Lower lobe of right lung (tissue), 2 donors: ENCODE measurements at regions not wholly inside any gene's neighbourhood (a gene's known extent, or its start where the extent isn't known, plus 50 kb on each side); places are given as distances from the start of the nearest gene placed in this dataset.

Experiments
- ATAC-seq, 2 donors: fragments of 200-7000 bp; cut with Tn5 transposase; one replicate each; pipeline ENCODE4 v1.9.1; 2020 to 2022; ENCODE audit warnings: mild to moderate bottlenecking in 2 of 2, moderate library complexity in 2 of 2
- DNase-seq: peaks from one replicate; pipeline ENCODE4 v3.0.0-alpha.2; 2020
- H3K27ac ChIP-seq: fragments of 200-600 bp; one replicate; pipeline ENCODE4 v1.8.0; 2022
- H3K27me3 ChIP-seq: fragments of 200-600 bp; one replicate; pipeline ENCODE4 v1.8.0; 2022; ENCODE audit warnings: low read depth
- H3K36me3 ChIP-seq: fragments of 200-600 bp; one replicate; pipeline ENCODE4 v1.8.0; 2022; ENCODE audit warnings: mild to moderate bottlenecking
- H3K4me1 ChIP-seq: fragments of 200-600 bp; one replicate; pipeline ENCODE4 v1.8.0; 2022
- H3K4me3 ChIP-seq: fragments of 200-600 bp; one replicate; pipeline ENCODE4 v1.8.0; 2022; ENCODE audit warnings: mild to moderate bottlenecking
- H3K9me3 ChIP-seq: fragments of 200-600 bp; one replicate; pipeline ENCODE4 v1.8.0; 2022
- intact Hi-C: fragments of 100-400 bp; cut with DNase I; formaldehyde crosslinking; loops from one replicate; pipeline ENCODE4 v1.11.0; 2022
- TF ChIP-seq, protein P1 (sequence below): fragments of 200-600 bp; IDR thresholded peaks from one replicate; pipeline ENCODE4 v1.8.0; 2022; ENCODE audit warnings: antibody characterized with exemption, mild to moderate bottlenecking
- donor health status: DM: no; HTN: yes; CAD: no; lungs with severe emphysema.

DNA sequence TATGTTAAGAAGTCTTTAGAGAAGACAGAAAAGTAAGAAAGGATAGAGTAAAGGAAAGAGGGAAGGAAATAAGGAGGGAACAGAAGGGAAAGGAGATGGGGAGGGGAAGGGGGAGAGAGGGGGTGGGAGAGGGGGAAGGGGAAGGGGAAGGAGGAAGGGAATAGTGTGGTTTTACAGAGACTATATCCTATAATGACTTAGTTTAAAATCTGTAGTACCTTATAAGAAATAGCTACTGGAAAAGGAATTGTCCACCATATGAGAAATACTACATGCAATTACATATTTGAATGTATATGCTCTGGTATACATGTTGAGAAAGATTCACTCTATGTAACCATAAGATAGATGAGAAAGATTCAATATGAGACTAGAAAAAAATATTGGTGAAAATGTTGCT lies 1042.3 kb downstream of the BRINP3 start:
- Histone ChIP-seq H3K27me3 (no peaks in the 10 kb centered on the region), H3K4me1 (no peaks in the 10 kb centered on the region), H3K36me3 (no peaks in the 10 kb centered on the region), H3K27ac (no peak overlapping the region), H3K4me3 (no peak overlapping the region), H3K9me3 (no peaks in the 10 kb centered on the region)
- TF ChIP-seq, protein P1, sequence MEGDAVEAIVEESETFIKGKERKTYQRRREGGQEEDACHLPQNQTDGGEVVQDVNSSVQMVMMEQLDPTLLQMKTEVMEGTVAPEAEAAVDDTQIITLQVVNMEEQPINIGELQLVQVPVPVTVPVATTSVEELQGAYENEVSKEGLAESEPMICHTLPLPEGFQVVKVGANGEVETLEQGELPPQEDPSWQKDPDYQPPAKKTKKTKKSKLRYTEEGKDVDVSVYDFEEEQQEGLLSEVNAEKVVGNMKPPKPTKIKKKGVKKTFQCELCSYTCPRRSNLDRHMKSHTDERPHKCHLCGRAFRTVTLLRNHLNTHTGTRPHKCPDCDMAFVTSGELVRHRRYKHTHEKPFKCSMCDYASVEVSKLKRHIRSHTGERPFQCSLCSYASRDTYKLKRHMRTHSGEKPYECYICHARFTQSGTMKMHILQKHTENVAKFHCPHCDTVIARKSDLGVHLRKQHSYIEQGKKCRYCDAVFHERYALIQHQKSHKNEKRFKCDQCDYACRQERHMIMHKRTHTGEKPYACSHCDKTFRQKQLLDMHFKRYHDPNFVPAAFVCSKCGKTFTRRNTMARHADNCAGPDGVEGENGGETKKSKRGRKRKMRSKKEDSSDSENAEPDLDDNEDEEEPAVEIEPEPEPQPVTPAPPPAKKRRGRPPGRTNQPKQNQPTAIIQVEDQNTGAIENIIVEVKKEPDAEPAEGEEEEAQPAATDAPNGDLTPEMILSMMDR: no peak
- intact Hi-C loops: no loop called here
- ATAC-seq (no peak), DNase-seq (no peak)

DNA sequence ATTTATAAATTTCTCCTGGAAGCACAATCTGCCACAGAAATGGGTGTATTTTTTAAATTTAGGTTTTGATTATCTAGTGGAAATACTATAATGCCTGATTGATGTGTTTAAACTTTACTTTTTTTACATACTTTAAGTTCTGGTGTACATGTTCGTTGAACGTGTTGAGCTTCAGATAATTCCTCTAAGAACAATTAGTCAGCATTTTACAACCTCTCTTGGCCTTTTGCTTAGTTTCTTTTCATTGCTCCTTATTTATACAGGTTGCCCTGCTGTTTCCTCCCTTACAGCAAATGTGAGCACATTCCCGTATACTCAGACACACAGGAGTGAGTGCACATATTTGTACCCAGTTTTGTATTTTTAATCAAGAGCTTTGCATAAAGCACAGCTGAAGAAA lies 1038.9 kb downstream of the BRINP3 start:
- H3K27ac ChIP-seq: no peak overlapping the region
- intact Hi-C loops: no loop called here
- TF ChIP-seq, protein P1: no peak
- no peaks in the 10 kb centered on the region for H3K36me3 ChIP-seq
- H3K4me3 ChIP-seq: no peak overlapping the region
- ATAC-seq: no peak
- H3K9me3 ChIP-seq: no peaks in the 10 kb centered on the region
- no peaks in the 10 kb centered on the region for H3K27me3 ChIP-seq
- no peaks in the 10 kb centered on the region for H3K4me1 ChIP-seq
- DNase-seq: no peak

DNA sequence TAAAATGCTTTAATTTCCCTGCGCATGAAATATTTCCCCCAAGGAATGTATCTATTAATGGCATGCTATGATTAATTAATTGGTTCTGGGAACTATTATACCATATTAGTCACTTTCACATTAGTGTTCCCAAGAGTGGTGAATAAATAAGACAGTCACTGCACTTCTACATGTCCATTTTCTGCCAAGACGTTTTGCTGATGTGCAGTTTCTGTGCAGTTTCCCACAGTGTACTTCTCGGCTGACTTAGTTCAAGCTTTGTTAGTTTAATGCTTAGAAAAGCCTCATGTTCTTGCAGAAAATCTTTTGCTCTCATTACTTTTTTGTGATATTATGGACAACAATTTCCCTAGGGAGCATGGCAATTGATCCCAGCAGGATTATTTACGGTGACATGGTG lies 1014.5 kb downstream of the BRINP3 start:
- Histone ChIP-seq H3K4me1 (no peaks in the 10 kb centered on the region), H3K27me3 (no peaks in the 10 kb centered on the region), H3K36me3 (no peaks in the 10 kb centered on the region), H3K27ac (no peak overlapping the region), H3K4me3 (no peak overlapping the region), H3K9me3 (no peaks in the 10 kb centered on the region)
- intact Hi-C loops: no loop called here
- TF ChIP-seq, protein P1: no peak
- no peak for DNase-seq
- ATAC-seq: no peak

DNA sequence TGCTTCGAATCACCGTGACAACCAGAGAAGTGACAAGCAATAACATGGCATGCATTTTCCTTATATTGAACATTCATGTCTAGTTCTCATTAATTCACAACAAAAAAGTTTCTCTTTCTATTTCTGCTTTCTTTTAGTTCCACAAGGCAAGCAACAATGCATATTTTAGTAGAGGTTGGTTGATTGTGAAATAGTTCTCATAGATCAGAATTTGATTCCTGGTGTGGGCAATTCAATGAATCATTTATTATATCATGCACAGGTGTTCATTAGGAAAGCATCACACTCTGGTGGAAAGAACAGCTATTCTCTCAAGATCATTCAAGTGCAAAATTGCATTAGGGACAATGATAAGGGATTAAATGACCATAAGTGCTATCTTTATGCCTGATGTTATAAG lies 980.9 kb downstream of the BRINP3 start:
- DNase-seq (no peak), ATAC-seq (no peak)
- Histone ChIP-seq H3K4me1 (no peaks in the 10 kb centered on the region), H3K4me3 (no peak overlapping the region), H3K27me3 (no peaks in the 10 kb centered on the region), H3K27ac (no peak overlapping the region), H3K36me3 (no peaks in the 10 kb centered on the region), H3K9me3 (no peaks in the 10 kb centered on the region)
- intact Hi-C loops: no loop called here
- TF ChIP-seq, protein P1: no peak

DNA sequence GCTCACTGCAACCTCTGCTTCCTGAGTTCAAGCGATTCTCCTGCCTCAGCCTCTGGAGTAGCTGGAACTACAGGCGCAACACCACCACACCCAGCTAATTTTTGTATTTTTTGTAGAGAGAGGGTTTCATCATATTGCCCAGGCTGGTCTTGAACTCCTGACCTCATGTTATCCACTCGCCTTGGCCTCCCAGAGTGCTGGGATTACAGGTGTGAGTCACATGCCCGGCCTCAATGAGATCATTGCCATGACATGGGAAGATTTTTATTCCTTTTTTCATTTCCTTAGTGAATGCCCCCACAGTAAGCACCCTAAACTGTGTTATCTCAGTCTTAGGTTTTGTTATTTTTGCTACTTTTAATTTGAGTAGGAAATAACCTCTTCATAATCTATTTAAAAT lies 977.9 kb downstream of the BRINP3 start:
- no peaks in the 10 kb centered on the region for H3K9me3 ChIP-seq
- no peaks in the 10 kb centered on the region for H3K36me3 ChIP-seq
- no peak for ATAC-seq
- no peak overlapping the region for H3K4me3 ChIP-seq
- intact Hi-C loops: no loop called here
- H3K4me1 ChIP-seq: no peaks in the 10 kb centered on the region
- DNase-seq: no peak
- TF ChIP-seq, protein P1: no peak
- H3K27ac ChIP-seq: no peak overlapping the region
- no peaks in the 10 kb centered on the region for H3K27me3 ChIP-seq

DNA sequence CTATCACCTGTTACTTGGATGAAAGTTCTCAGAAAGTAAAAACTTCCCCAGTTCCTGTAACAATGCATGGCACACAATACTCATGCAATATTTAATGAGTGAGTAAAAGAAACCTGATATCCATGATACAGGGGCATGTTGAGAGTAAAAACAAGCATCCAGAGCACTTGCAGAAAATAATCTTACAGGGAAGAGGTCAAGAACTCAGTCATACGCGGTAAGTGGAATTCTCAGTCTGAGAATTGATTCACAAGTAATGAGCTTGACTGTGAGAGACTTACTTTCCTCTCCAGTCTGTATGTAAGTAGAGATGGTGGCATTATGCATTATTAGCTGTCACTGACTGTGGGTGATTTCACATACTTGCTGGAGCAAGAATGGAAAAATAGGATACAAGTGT lies 976.9 kb downstream of the BRINP3 start:
- Histone ChIP-seq H3K4me1 (no peaks in the 10 kb centered on the region), H3K27ac (no peak overlapping the region), H3K36me3 (no peaks in the 10 kb centered on the region), H3K4me3 (no peak overlapping the region), H3K27me3 (no peaks in the 10 kb centered on the region), H3K9me3 (no peaks in the 10 kb centered on the region)
- DNase-seq: no peak
- TF ChIP-seq, protein P1: no peak
- intact Hi-C loops: no loop called here
- no peak for ATAC-seq
